HG02642 (cell line): ENCODE measurements at regions not wholly inside any gene's neighbourhood (a gene's known extent, or its start where the extent isn't known, plus 50 kb on each side); places are given as distances from the start of the nearest gene placed in this dataset.

Experiments
- ATAC-seq: cut with Tn5 transposase; IDR thresholded peaks from one replicate; pipeline ENCODE4 v1.9.1; 2021; ENCODE audit warnings: mild to moderate bottlenecking; ENCODE audit not compliant: unreplicated experiment, poor library complexity

DNA sequence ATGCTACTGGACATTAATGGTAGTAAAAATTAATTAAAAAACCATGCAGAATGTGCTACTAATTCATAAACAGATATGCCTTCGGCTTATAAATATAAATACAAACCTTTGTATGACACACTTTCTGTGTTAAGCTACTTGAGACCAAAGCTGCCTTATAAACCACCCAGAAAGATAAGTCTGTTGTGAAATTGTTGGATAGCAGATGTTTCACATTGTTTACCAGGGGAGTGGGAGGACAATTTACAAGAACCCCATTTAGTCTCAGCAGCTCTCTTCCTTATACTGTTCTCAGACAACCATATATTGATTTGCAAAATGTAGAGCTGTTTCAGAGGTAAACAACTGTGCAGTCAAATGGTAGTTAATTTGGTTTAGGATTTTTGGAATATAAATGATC, 524.4 kb downstream of the PRR16 start:
- no peak for ATAC-seq

DNA sequence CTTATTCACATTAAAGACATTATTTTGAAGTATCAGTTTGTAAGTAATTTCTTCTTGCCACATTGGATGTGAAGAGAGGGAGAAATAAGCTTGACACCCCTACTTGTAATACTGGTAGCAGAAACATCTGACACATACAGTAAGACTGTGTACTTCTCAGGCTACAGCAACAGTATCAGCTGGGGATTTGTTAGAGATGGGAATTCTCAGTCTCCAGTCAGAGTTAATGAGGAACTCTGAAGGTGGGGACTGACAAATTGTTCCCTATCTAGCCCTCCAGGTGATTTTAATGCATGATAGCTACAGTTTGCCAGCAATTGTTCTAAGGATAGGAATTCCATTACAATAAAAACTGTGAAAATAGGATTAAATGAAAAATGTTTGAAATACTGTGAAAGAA, 524.8 kb downstream of the PRR16 start:
- ATAC-seq: no peak

- ATAC-seq: no peak
Measured at GRCh38 chr5:120991569-120991968, 527.5 kb downstream of the PRR16 start.

GRCh38 chr5:120994112-120994511, 530.0 kb downstream of the PRR16 start:
- no peak for ATAC-seq

DNA sequence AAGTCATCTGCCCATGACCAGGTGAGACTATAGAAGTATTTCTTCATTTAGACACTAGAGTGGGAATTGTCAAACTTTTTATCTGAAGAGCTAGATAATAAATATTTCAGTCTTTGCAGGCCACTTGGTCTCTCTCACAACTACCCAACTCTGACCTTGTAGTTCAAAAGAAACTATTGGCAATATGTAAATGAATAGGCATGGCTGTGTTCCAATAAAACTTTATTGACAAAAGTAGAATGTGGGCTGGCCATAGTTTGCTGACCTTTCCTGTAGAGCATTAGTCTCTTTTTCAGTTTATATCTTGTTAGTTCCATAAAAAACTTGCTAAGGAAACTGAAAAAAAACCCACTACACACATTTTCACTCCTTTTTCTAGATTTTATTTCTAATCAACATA, 535.5 kb downstream of the PRR16 start:
- ATAC-seq: no peak

DNA sequence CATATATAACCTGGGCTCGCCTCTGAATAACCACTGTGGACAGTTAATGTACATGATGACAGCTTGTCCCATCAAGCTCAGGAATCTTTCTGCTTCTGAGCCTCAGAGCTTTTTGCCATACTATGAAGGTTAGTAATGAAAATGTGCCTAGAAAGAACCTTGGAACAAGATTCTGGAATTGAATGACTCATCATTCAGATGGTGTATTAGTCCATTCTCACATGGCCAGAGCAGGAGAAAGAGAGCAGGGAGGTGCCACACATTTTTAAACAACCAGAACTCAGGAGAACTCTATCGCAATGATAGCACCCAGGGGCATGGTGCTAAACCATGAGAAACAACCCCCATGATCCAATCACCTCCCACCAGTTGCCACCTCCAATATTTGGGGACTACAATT, 542.1 kb downstream of the PRR16 start:
- no peak for ATAC-seq

- ATAC-seq: no peak
Measured at GRCh38 chr5:121008041-121008440, 543.9 kb downstream of the PRR16 start.

DNA sequence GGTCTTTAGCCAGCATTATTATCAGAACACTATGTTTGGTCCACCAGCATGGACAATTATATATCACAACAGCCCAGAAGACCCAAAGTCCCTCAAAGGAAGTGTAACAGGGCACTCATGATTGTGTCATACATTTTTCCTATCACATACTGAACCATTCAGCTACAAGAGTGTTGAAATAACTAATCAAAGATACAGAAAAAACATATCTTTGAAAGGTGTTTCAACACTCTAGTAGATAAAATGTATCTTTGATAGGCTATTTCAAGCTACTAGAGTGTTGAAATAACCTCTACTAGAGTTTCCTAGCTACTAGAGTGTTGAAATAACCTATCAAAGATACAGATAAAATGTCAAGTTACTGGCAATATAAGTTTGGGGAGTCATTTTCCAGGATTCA, 545.0 kb downstream of the PRR16 start:
- no peak for ATAC-seq

DNA sequence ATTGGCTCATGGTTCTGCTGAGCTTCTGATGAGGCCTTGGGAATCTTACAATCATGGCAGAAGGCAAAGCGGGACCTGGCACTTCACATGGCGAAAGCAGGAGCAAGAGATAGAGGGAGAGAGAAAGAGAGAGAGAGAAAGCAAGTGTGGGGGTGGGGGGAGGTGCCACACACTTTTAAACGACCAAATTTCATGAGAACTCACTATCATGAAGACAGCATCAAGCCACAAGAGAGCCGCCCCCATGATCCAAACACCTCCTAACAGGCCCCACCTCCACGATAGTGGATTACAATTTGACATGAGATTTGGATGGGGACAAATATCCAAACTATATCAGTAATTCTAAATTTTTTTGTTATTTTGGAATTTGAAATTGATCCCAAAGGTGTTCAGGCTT, 553.9 kb downstream of the PRR16 start:
- no peak for ATAC-seq

DNA sequence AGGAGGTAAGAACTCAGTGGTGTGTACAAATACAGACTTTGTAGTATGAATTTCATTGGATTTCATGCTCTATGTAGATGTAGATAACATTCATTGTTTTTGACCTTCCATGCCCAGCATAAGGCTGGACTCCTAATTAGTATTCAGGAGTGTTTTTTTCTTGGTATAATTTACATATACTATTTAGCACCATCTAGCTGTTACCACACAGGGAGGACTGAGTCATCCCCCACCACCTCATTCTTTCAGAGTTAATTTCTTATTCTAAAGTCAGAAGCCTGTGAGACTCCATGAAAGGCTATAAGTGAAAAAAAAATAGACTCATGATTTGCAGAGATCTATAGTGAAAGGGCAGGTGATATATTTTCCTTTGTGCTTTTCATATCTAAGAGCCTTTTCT, 555.0 kb downstream of the PRR16 start:
- no peak for ATAC-seq

DNA sequence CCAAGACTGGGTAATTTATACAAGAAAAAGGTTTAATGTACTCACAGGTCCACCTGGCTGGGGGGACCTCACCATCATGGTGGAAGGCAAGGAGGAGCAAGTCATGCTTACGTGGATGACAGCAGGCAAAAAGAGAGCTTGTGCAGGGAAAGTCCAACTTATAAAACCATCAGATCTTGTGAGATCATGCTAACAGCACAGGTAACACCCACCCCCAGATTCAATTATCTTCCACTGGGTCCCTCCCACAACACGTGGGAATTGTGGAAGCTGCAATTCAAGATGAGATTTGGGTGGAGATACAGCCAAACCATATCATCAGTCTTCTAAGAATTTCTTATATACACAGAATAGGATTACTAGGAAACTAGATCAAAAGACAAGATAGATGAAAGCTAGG, 555.6 kb downstream of the PRR16 start:
- no peak for ATAC-seq

GRCh38 chr5:121021681-121022080, 557.6 kb downstream of the PRR16 start:
- ATAC-seq: no peak

DNA sequence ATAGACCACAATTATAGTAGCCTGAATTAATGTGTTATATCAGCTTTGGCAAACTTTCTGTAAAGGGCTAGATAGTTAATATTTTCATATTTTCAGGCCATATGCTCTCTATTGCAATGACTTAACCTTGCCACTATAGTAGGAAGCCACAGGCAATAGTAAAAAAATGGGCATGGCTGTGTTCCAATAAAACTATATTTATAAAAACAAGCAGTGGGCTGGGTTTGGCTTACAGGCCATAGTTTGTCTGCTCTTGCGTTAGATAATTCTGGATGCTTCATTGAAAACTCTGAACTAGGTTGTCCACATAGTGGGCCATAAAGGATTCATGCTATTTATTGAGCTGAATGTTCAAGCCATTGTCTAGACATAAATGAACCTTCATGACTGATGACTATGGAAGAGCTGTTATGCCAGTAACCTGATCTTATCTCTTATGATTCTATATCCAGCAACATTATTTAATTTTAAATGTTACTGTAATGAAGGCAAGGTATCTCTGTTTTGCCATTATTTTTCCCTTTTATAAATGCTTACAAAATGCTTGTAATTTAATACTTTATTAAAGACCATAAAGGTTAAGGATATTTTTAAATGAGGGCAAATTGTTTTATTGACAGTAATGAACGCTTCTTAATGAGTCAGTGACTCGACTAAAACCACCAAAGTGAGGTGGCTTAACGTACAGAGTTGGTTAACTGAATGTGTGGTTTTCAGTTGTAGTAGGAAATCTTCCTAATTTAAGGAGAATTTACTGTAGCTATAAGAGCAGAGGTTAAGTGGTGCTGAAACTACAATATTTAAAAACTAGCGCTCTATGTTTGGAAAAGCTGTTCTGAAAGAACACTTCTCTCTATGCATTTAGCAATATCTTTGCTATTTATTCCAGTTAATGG, 560.6 kb downstream of the PRR16 start:
- ATAC-seq: no peak

GRCh38 chr5:121025671-121026070, 561.6 kb downstream of the PRR16 start:
- no peak for ATAC-seq

- ATAC-seq: no peak
Measured at GRCh38 chr5:121027636-121028035, 563.5 kb downstream of the PRR16 start.

- ATAC-seq: no peak
Measured at GRCh38 chr5:121029536-121030245, 565.6 kb downstream of the PRR16 start.

- ATAC-seq: no peak
Measured at GRCh38 chr5:121031491-121031890, 567.4 kb downstream of the PRR16 start.

- ATAC-seq: no peak
Measured at GRCh38 chr5:121033334-121033733, 569.2 kb downstream of the PRR16 start.

DNA sequence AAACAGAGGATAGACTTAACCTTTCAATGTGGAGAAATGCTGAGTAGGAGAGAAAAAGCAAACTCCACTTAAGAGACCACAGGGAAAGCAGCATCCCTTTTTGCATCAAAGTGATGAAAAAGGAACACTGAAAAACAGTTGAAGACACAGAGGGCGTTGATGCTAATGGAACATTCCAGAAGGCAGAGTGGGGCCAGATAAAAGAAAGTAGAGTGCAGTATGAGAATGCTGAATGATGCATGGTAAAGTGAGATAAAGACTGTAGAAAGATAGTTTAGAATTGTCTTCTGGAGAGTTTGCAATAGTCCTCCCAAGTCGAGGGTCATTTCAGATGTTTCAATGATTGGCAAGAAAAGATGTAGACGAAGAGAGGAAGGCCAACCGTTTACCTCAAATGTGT, 574.3 kb downstream of the PRR16 start:
- ATAC-seq: no peak

DNA sequence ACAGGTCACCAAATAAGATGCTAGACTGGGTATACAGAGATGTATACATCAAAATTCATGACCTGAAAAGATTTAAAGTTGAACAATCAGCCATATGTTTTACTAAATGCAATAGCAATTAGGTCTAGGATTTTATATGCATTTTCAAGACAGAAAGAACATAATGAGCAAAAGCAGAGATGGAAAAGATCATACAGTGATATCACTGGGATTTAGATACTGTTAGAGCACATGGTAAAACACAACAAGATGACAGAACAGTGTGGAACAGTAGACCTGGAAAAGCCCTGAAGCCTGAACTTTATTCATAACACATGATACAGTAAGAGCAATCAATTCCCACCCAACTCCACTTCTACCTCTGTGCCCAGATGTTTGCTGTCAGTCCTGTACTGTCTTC, 585.9 kb downstream of the PRR16 start:
- ATAC-seq: no peak

GRCh38 chr5:121053055-121053985, 589.2 kb downstream of the PRR16 start:
- ATAC-seq: no peak
